AG04449 (cell line): ENCODE measurements at regions not wholly inside any gene's neighbourhood (a gene's known extent, or its start where the extent isn't known, plus 50 kb on each side); places are given as distances from the start of the nearest gene placed in this dataset.

ENCODE experiments used
- CTCF ChIA-PET: fragments of 350-600 bp; formaldehyde crosslinking; extraction: SDS; loops from one replicate; lab custom pipeline; 2021; ENCODE audit warnings: antibody characterized with exemption; lab: Yijun Ruan, JAX
- POLR2A ChIA-PET: fragments of 400-600, 350-600 bp; formaldehyde crosslinking; extraction: SDS; loops from one replicate; lab custom pipeline; 2020; ENCODE audit warnings: antibody characterized with exemption, inconsistent platforms; lab: Yijun Ruan, JAX
- DNase-seq: peaks from one replicate; pipeline ENCODE4 v3.0.0-alpha.2; 2010; ENCODE audit warnings: low read depth, low spot score
- H3K4me3 ChIP-seq: 2 replicates; pipeline ENCODE4 v1.5.1; 2011; ENCODE audit warnings: low read depth, mild to moderate bottlenecking, control low read depth, low read length
- CTCF ChIP-seq: IDR thresholded peaks from one replicate; pipeline ENCODE4 v1.5.1; 2011; ENCODE audit warnings: mild to moderate bottlenecking, moderate library complexity, low read length, control low read depth, inconsistent platforms; ENCODE audit not compliant: insufficient read depth; ENCODE audit errors: missing control alignments

DNA sequence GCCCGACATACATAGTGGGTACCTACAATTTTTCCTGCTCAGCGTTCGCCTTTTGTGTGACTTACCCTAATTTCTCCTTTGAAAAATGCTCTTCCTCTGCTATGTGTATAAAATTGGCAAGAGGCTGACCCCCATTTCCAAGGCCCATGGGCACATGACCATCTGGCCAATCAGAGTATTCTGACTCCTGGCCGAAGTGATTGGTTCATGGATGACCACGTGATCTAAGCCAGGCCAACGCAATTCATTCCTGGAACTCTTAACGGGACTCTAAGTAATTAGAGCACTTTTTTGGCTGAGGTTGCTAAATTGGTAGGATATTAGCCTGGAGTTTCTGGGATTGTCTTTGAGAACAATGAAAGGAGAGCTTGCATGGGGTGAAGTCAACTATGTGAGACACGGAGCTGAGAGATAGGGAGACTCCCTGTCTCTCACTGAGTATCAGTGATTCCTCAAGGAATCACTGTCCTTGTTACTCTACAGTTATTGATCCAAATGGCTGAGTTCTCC lies 110.1 kb upstream of the TBX3 start:
- ChIA-PET POLR2A (no interaction called here), CTCF (no interaction called here)
- no peak for TF ChIP-seq CTCF
- DNase-seq = no peak
- no peak overlapping the region for H3K4me3 ChIP-seq

GRCh38 chr12:114790276-114790675 lies 106.3 kb upstream of the TBX3 start:
- ChIA-PET POLR2A (no interaction called here), CTCF (interaction anchor here (1.0 kb wide), 1 partner anchor 14 kb away, joined by 4 read pairs; no protein-coding TSS in a partner anchor)
- no peak for DNase-seq
- no peak overlapping the region for H3K4me3 ChIP-seq
- TF ChIP-seq CTCF = no peak

GRCh38 chr12:114789821-114790220 lies 105.8 kb upstream of the TBX3 start:
- ChIA-PET POLR2A (no interaction called here), CTCF (interaction anchor here (1.0 to 1.1 kb wide), 2 partner anchors 9 to 13 kb away, joined by 3 to 4 read pairs; no protein-coding TSS in a partner anchor)
- no peak overlapping the region for H3K4me3 ChIP-seq
- no peak for TF ChIP-seq CTCF
- no peak for DNase-seq

DNA sequence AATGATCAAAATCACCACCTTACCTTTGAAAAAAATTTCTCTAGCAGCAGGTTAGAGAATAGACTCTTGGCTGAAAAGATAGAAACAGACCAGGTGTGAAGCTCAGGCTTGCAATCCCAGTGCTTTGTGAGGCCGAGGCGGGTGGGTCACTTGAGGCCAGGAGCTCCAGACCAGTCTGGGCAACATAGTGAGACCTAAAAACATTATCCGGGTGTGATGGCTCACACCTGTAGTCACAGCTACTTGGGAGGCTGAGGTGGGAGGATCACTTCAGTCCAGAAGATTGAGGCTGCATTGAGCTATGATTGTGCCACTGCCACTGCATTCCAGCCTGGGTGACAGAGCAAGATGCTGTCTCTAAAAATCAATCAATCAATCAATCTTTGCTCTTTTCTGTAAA lies 105.3 kb upstream of the TBX3 start:
- POLR2A ChIA-PET = no interaction called here
- TF ChIP-seq CTCF = no peak
- CTCF ChIA-PET = interaction anchor here (1.1 kb wide), 1 partner anchor 10 kb away, joined by 3 read pairs; no protein-coding TSS in a partner anchor
- no peak for DNase-seq
- H3K4me3 ChIP-seq = no peak overlapping the region

DNA sequence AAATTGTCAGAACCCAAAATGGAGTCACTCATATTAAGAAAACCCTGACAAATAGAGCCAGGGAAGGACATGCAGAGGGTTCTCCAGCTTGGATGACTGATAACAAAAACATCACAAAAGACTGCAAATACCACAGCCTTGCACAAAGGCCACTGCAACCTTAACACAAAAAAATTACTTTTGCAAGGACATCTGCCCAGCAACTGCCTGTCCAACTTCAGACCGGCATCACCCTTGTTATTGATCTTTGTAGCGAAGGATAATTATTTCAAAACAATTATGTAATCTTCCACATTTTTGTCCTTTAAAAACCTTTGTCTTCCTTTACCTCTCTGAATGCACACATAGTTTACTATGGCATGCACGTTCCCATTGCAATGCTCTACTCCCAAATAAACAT lies 100.6 kb upstream of the TBX3 start:
- no peak for DNase-seq
- no peak overlapping the region for H3K4me3 ChIP-seq
- POLR2A ChIA-PET = no interaction called here
- no peak for TF ChIP-seq CTCF
- CTCF ChIA-PET = no interaction called here

- POLR2A ChIA-PET = no interaction called here
Measured at GRCh38 chr12:114783089-114783618, 99.2 kb upstream of the TBX3 start.

More at GRCh38 chr12:114783089-114783618, 99.2 kb upstream of the TBX3 start:
- no peak overlapping the region for H3K4me3 ChIP-seq
- DNase-seq = no peak
- CTCF ChIA-PET = interaction anchor here (0.5 kb wide), 2 partner anchors 7 to 114 kb away, joined by 3 to 4 read pairs; no protein-coding TSS in a partner anchor
- TF ChIP-seq CTCF = no peak
